ENCODE measurements at regions not wholly inside any gene's neighbourhood (a gene's known extent, or its start where the extent isn't known, plus 50 kb on each side); places are given as distances from the start of the nearest gene placed in this dataset.

GRCh38 chr5:159385536-159385935, 55.2 kb upstream of the IL12B start:
- DNase-seq (ENCODE audit: low read depth), result no peak

DNA sequence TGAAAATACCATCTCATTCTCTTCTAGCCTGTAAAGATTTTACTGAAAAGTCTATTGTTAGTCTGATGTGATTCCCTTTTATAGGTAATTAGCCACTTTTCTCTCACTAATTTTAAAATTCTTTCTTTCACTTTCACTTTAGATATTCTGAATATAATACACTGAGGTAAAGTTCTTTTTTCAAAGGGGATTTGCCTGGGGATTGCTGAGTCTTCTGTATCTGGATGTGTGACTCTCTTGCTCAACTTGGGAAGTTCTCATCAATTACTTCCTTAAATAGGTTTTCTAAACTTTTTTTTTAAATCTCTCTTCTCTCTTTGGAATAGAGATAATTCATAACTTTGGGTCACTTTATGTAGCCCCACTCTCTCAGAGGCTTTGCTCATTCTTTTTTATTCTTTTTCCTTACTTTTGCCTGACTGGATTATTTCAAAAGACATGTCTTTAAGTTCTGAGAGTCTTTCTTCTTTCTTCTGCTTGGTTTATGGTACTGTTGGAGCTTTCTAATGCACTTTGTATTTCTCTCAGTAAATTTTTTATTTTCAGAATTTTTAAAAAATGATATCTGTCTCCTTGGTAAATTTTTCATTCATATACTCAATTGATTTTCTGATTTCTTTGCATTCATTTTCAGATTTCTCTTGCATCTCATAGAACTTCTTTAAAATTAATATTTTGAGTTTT, 55.9 kb upstream of the IL12B start:
- DNase-seq (ENCODE audit: low read depth), result no peak

DNA sequence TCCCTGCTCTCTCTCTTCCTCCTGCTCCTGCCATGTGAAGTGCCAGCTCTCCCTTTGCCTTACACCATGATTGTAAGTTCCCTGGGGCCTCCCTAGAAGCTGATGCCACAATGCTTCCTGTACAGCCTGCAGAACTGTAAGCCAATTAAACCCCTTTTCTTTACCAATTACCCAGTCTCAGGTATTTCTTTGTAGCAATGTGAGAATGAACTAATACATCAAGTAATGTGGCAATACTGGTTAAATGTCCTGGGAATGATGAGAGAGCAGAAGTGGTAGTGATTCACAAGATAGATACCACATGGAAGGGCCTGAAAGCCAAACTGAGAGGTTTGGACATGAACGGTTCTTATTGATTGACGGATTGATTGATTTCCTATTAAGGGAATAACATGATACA, 62.6 kb upstream of the IL12B start:
- DNase-seq (ENCODE audit: low read depth), result no peak

GRCh38 chr5:159393854-159394274, 63.6 kb upstream of the IL12B start:
- no peak for DNase-seq (ENCODE audit: low read depth)

GRCh38 chr5:159395202-159395601, 64.9 kb upstream of the IL12B start:
- DNase-seq (ENCODE audit: low read depth), result no peak

- no peak for DNase-seq (ENCODE audit: low read depth)
These were observed 68.6 kb upstream of the IL12B start for GRCh38 chr5:159398936-159399335.

DNA sequence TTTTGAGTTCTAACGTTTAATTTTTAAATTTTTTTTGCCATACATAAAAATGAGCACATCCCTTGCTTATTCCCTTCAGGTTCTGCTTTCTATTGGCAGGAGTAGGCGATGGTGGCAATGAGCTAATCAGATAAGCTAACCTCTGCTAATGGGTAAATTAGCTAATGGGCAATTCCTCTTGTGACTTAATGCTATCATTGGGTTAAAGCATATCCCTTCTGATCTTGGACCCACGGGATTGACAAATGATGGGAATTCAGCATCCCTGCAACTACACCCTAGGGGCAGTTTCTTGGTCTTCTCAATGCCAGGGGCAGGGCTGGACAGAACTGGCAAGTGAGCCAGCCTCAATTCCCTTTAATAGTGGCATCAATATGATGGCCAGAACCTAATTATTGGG, 70.2 kb upstream of the IL12B start:
- no peak for DNase-seq (ENCODE audit: low read depth)

DNA sequence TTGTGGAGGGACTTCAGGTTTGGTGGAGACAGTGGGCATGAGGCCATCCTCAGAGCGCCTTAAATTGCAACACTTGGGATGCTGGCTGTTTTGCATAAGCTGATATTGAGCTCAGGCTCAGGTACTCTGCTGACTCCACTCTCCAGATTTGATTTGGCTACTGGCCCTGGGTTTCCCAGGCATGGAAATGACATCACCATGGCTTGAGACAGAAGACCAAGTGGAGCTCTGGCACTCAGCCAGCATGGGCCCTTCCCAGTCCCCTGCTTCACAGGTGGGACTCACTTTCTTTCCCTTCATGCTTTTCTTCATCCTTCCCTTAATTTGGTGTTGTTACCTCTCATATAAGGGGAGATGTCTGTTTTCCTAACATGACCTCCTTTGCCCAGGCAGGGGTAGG, 72.0 kb upstream of the IL12B start:
- DNase-seq (ENCODE audit: low read depth), result no peak

DNA sequence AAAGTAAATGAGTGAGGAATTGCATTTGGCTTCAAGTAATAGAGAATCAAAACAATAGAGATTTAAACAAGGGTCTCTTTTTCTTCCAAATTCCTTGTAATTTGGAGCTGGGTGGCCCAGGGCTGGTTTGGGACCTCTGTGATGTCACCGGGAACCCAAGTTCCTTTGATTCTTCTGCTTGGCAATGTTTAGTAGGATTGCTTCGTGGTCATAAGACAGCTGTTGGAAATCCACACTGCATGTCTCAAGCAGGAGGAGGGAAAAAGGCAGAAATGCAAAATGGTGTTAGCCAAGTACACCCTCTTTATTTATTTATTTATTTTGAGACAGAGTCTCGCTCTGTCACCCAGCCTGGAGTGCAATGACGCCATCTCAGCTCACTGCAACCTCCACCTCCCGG, 72.6 kb upstream of the IL12B start:
- no peak for DNase-seq (ENCODE audit: low read depth)

DNA sequence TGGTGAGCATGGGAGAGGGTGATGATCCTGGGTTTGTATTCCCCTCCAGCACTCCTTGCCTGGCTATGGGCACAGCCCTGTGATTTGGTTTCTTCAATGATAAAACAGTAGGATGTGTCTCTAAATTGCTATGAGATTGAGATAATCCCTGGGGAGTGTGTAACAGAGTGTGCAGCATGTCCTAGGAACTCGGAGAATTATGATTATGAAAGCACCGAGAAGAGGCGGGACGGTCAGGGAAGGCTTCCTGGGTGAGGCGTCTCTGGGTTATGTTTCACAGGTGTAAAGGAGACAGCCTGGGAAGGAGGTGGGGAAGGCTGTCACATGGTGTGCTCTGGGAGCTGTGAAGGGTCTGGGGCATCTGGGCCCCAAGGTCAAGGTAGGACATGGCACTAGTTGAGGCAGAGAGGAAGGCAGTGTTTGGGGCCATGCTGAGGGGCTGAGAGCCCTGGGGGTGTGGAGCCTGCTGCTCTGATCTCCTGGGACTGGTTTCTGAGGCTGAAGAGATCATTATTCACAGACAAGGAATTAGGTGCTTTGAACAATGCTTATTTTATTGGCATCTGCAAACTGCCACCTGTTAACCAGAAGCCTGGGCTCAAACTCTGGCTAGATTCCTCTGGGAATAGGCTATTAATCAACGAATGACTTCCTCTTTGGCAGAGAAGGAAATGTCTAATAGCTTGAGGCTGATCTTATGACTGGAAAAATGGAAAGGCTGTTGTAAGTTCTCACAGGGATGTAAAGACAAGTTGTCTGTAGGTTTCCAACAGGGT, 73.8 kb upstream of the IL12B start:
- DNase-seq (ENCODE audit: low read depth), result no peak

DNA sequence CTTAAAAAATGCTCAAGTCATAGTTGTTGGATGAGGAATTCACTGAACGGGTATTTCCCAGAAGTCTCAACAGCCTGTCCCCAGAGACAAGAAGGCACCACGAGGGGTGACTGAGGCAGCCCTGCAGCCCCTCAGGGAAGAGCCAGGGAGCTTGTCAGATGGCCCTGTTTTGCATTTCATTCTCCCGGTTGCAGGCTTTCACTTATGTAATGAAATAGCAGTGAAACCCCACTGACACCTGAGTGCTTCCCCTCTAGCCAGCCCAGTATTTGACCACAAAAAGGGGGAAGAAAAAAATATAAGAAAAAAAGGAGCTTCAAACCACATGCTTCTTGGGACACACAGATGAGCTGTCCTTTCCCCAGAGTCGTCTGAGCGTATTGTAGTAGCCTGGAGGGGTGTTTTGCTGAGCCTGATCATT, 75.3 kb upstream of the IL12B start:
- DNase-seq (ENCODE audit: low read depth), result no peak

DNA sequence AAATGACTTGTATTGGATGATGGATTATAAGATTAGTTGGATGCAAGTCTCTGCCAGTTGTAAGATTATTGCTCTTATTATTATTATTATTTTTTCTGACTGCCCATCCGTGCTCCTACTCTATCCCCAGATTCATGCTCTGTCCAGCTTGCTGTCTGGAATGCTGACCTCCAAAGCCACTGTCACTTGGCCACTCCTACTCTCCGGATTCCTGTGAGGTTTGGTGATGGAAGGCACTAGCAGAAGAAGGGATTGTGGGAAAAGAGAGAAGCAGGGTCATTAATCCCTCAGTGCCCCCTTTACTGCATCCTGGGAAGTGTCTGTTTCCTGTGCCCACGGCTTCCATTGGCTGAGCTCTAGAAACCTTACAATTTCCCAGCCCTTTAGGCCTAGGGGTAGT, 76.3 kb upstream of the IL12B start:
- no peak for DNase-seq (ENCODE audit: low read depth)

DNA sequence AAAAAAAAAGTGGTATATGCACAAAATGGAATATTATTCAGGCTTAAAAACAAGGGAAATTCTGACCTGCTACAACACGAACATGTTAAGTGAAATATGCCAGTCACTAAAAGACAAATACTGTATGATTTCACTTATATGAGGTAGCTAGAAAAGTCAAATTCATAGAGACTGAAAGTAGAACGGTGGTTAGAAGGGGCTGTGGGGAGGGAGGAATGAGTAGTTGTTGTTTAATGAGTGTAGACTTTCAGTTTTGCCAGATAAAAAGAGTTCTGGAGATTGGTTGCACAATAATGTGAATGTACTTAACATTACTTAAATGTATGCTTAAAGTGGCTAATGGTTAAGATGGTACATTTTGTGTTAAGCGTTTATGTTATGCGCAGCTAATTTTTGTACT, 79.5 kb upstream of the IL12B start:
- DNase-seq (ENCODE audit: low read depth), result no peak

DNA sequence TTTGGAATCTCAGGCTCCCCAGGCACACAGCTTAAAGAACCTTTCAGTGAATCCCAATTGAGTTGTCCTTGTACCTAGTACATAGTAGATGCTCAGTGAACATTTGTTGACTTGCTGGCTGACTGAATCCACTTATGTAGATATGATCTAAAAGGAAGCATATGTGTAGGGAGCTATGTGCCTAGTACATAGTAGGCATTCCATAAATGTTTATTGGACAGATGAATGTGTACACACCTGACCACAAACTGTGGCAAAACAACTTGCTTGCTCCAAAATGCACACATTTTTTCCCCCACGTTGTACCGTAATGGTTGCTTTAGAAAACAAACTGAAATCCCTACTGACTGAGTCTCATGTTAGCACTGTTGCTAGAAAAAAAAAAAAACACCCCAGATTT, 80.2 kb upstream of the IL12B start:
- no peak for DNase-seq (ENCODE audit: low read depth)

- no peak for DNase-seq (ENCODE audit: low read depth)
These were observed 80.8 kb upstream of the IL12B start for GRCh38 chr5:159411115-159411514.

DNA sequence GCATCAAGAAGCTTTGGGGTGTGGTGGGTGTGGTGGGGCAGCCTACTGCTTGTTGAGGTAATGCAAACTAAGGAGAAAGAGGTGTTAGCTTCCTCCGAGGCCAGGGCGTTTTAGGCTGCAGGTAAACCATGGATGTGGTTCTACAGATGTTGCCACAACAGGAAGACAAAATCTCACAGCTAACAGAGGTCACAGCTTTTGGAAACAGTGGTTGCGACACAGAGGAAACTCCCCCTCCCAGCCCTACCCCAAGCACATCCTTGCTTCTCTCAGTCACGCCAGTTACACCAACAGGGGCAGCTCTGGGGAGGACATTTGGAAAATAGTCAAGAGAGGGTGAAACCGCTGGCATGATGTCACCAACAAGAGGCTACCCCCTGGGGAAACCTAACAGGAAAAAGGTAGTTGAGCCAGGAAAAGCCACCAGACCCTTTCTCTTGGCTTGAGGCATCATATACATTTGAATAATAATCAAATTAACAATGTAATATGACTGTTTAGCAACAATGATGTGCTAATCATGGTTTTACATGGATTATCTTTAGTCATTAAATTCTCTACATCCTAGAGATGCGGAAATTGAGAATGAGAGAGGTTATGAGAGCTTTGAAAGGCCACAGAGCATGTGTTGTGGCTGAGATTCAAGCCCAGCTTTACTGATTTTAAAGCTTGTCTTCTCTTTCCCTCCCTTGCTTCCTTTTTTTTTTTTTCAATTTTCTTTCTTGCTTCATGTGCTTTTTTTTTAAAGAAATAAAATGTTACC, 82.2 kb upstream of the IL12B start:
- DNase-seq (ENCODE audit: low read depth), result peak; percentile 33

GRCh38 chr5:159414021-159414420, 83.7 kb upstream of the IL12B start:
- DNase-seq (ENCODE audit: low read depth), result no peak

DNA sequence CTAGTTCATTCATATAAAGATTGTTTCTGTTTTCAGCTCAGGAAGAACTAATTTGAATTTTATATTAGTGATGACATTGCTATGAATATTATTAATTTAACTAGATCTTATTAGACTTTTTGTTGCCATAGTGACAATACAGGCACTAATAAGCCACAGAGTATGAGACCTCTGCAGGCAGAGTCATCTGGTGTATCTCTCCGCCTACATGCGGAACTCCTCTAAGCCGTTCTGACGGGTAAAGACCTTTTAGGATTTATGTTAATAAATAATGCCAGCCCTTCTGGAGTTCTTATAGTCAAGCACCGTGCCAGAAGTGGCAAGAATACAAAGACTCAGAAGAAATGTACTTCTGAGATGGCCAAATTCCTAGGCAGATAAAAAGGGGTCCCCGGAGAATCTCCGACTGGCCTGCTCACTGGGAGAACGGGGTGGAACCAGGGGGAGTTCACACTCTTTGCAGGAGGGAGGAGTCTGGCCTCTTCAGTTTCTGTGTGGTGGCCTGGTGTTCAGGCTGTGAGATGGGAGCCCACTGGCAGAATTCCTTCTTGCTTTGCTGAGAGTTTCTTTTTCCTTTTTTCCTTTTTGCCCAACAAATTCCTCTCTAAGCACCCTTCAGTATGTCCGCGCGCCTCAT, 85.1 kb upstream of the IL12B start:
- no peak for DNase-seq (ENCODE audit: low read depth)

GRCh38 chr5:159416438-159416837, 86.2 kb upstream of the IL12B start:
- DNase-seq (ENCODE audit: low read depth), result no peak

DNA sequence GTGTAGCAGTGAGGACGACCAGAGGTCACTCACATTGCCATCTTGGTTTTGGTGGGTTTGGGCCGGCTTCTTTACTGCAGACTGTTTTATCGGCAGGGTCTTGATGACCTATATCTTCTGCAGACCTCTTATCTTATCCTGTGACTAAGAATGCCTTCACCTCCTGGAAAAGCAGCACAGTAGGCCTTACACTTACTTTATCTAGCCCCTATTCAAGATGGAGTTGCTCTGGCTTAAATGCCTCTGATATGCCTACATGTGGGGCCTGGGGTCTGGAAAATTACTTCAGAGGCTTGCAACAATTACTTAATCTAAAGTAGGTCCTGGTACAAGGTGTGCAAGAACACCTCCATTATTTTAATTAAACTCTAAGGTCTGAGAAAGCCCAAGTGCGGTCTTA, 86.9 kb upstream of the IL12B start:
- DNase-seq (ENCODE audit: low read depth), result no peak

- no peak for DNase-seq (ENCODE audit: low read depth)
These were observed 89.3 kb upstream of the IL12B start for GRCh38 chr5:159419576-159419975.

DNA sequence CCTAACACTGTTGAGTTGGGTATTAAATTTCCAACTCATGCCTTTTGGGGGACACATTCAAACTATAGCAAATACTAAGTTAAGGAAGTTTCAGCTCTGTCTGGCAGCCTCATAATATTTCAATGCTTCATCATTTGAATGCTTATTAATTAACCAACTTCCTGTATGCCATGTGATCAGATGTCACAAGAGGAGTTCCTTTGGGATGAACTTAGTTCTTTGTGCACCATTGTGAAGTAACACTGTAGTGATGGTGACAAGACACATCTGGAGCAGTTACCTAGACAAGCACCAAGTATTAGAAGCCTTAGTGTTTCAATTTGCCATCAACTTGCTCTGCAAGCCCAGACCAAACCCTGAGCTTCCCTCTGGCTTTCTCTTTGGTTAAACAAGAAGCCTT, 90.7 kb upstream of the IL12B start:
- no peak for DNase-seq (ENCODE audit: low read depth)

GRCh38 chr5:159422361-159422760, 92.1 kb upstream of the IL12B start:
- no peak for DNase-seq (ENCODE audit: low read depth)
